A673 (cell line): ENCODE measurements at regions not wholly inside any gene's neighbourhood (a gene's known extent, or its start where the extent isn't known, plus 50 kb on each side); places are given as distances from the start of the nearest gene placed in this dataset.

Experiments used
- BruUV-seq: library from RNA; stranded (reverse); fragments of 400-500 nt; replicated peaks from 2 replicates; lab custom pipeline; 2021; lab: Mats Ljungman, UMichigan
- CTCF ChIA-PET: fragments of 300-600 bp; sonication (Branson Sonifier 250); formaldehyde crosslinking; loops from one replicate; lab custom pipeline; 2022; ENCODE audit warnings: antibody characterized with exemption; lab: Charles Lee
- POLR2A ChIA-PET: fragments of 300-600 bp; sonication (Branson Sonifier 250); formaldehyde crosslinking; loops from one replicate; lab custom pipeline; 2022; ENCODE audit warnings: antibody characterized with exemption; ENCODE audit not compliant: low non-redundant PET; lab: Charles Lee
- DNase-seq: peaks from one replicate; pipeline ENCODE4 v3.0.0-alpha.2; 2015; ENCODE audit warnings: low spot score
- H3K27ac ChIP-seq: fragments of 200-600 bp; sonication (generic); 2 replicates; pipeline ENCODE4 v1.5.1; 2016; ENCODE audit warnings: mixed run types, low read depth, mild to moderate bottlenecking, mixed read lengths, antibody characterized with exemption, low read length; ENCODE audit not compliant: poor library complexity, severe bottlenecking
- H3K27me3 ChIP-seq: fragments of 200-600 bp; sonication (generic); replicated peaks from 2 replicates; pipeline ENCODE4 v1.6.1; 2017; ENCODE audit warnings: mixed run types, low read depth, mild to moderate bottlenecking, mixed read lengths, antibody characterized with exemption, low read length; ENCODE audit not compliant: insufficient read depth, poor library complexity
- H3K36me3 ChIP-seq: fragments of 200-600 bp; sonication (generic); 2 replicates; pipeline ENCODE4 v1.6.1; 2016; ENCODE audit warnings: mixed run types, mild to moderate bottlenecking, mixed read lengths, antibody characterized with exemption, low read length; ENCODE audit not compliant: insufficient read depth, poor library complexity, severe bottlenecking
- H3K4me1 ChIP-seq: fragments of 200-600 bp; sonication (generic); 2 replicates; pipeline ENCODE4 v1.6.1; 2017; ENCODE audit warnings: mixed run types, mild to moderate bottlenecking, mixed read lengths, antibody characterized with exemption, low read length; ENCODE audit not compliant: insufficient read depth, poor library complexity, severe bottlenecking
- H3K4me3 ChIP-seq: fragments of 200-600 bp; sonication (generic); 2 replicates; pipeline ENCODE4 v1.5.1; 2016; ENCODE audit warnings: low read depth, mixed run types, mild to moderate bottlenecking, mixed read lengths, low read length; ENCODE audit not compliant: poor library complexity, severe bottlenecking
- H3K9me3 ChIP-seq: fragments of 200-600 bp; sonication (generic); 2 replicates; pipeline ENCODE4 v1.6.1; 2016; ENCODE audit warnings: mixed run types, low read depth, mild to moderate bottlenecking, mixed read lengths, antibody characterized with exemption, low read length; ENCODE audit not compliant: poor library complexity, severe bottlenecking
- CTCF ChIP-seq: fragments of 300-800, 200-600 bp; sonication (generic); conservative IDR thresholded peaks from 2 replicates; pipeline ENCODE4 v1.5.1; 2017; ENCODE audit warnings: low read depth, mild to moderate bottlenecking, antibody characterized with exemption, low read length, moderate library complexity, mixed read lengths
- EZH2 ChIP-seq: fragments of 200-600 bp; sonication (generic); IDR thresholded peaks from 2 replicates; pipeline ENCODE4 v1.6.1; 2017; ENCODE audit warnings: borderline replicate concordance, low read depth, mild to moderate bottlenecking, mixed read lengths, antibody characterized with exemption, low read length; ENCODE audit not compliant: poor library complexity, severe bottlenecking
- intact Hi-C: fragments of 100-400 bp; cut with micrococcal nuclease; formaldehyde crosslinking; loops from one replicate; pipeline ENCODE4 v1.10.0; 2022; ENCODE audit not compliant: unreplicated experiment

GRCh38 chr16:65895486-65895885 lies 471.0 kb upstream of the CDH5 start:
- BruUV-seq: no TSS peak
- CTCF ChIA-PET: no interaction called here
- Histone ChIP-seq H3K27ac (no peak overlapping the region), H3K9me3 (no peaks in the 10 kb centered on the region), H3K4me3 (no peak overlapping the region), H3K36me3 (no peaks in the 10 kb centered on the region), H3K4me1 (no peaks in the 10 kb centered on the region), H3K27me3 (no peaks in the 10 kb centered on the region)
- no peak for DNase-seq
- no peak for TF ChIP-seq CTCF
- TF ChIP-seq EZH2: no peak
- intact Hi-C loops: no loop called here
- POLR2A ChIA-PET: no interaction called here

- intact Hi-C loops: no loop called here
- POLR2A ChIA-PET: no interaction called here
- CTCF ChIA-PET: no interaction called here
Measured at GRCh38 chr16:65890203-65890602, 476.3 kb upstream of the CDH5 start.

GRCh38 chr16:65889533-65889966 lies 476.9 kb upstream of the CDH5 start:
- Histone ChIP-seq H3K27me3 (no peaks in the 10 kb centered on the region), H3K36me3 (no peaks in the 10 kb centered on the region), H3K4me1 (peaks cover 3% of the 10 kb centered on the region), H3K4me3 (no peak overlapping the region), H3K27ac (no peak overlapping the region), H3K9me3 (no peaks in the 10 kb centered on the region)
- ChIA-PET CTCF (no interaction called here), POLR2A (no interaction called here)
- no TSS peak for BruUV-seq
- DNase-seq: peak; percentile 13
- no peak for TF ChIP-seq CTCF
- no peak for TF ChIP-seq EZH2
- intact Hi-C loops: no loop called here

More at GRCh38 chr16:65890203-65890602, 476.3 kb upstream of the CDH5 start:
- H3K4me3 ChIP-seq: no peak overlapping the region
- no peaks in the 10 kb centered on the region for H3K27me3 ChIP-seq
- BruUV-seq: no TSS peak
- TF ChIP-seq EZH2: no peak
- no peak for TF ChIP-seq CTCF
- no peak overlapping the region for H3K27ac ChIP-seq
- H3K9me3 ChIP-seq: no peaks in the 10 kb centered on the region
- H3K36me3 ChIP-seq: no peaks in the 10 kb centered on the region
- peaks cover 3% of the 10 kb centered on the region for H3K4me1 ChIP-seq
- no peak for DNase-seq
